ENCODE measurements at regions not wholly inside any gene's neighbourhood (a gene's known extent, or its start where the extent isn't known, plus 50 kb on each side); places are given as distances from the start of the nearest gene placed in this dataset.

DNA sequence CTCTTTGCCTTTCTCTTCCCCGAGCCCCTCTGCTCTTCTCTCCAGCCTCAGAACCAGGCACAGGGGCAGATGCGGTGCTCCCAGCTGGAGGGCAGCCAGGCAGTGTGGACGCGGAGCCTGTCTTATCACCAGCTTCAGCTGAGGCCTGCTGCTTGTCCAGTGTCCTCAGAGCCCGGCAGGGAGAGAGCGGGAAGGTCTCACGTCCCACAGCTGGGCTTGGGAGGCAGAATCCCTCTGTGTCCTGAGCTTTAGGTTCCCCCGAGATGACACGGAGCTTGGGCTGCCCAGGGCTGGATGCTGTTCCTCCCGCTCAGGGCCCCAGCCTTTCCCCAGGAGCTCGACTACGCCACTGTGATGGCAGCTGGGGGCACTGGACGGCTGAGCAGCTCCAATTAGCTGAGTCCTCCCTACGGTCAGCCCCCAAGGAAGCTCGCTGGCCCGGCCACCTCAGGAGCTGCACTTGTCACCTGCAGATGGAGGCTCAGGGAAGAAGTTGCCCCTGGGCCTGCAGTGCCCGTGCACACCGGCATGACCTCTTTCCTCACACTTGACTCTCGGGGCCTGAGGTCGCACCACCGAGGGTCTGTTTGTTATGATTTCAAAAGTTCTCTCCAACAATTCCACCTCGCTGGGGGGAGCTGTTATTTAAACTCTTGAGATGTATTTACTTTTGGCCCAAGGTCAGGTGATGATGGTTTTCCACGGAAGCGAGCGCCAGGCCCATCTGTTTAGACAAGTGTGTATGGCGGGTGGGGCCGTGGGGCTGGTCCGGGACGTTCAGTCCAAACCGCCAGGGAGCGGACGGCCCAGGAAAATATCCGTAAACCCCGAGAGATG, 127.3 kb downstream of the SIK1 start:
- no peak overlapping the region for H3K27ac ChIP-seq
- no peak overlapping the region for H3K4me3 ChIP-seq
- intact Hi-C loops (cut with DNase I) = no loop called here
- peaks cover 0 to 3% of the 10 kb centered on the region in 2 donors for H3K9me3 ChIP-seq
- H3K36me3 ChIP-seq = no peaks in the 10 kb centered on the region
- no peaks in the 10 kb centered on the region for H3K27me3 ChIP-seq
- H3K4me1 ChIP-seq = no peaks in the 10 kb centered on the region
- no peak for DNase-seq (ENCODE audit: low spot score in 2 of 2)
- TF ChIP-seq, protein P1, sequence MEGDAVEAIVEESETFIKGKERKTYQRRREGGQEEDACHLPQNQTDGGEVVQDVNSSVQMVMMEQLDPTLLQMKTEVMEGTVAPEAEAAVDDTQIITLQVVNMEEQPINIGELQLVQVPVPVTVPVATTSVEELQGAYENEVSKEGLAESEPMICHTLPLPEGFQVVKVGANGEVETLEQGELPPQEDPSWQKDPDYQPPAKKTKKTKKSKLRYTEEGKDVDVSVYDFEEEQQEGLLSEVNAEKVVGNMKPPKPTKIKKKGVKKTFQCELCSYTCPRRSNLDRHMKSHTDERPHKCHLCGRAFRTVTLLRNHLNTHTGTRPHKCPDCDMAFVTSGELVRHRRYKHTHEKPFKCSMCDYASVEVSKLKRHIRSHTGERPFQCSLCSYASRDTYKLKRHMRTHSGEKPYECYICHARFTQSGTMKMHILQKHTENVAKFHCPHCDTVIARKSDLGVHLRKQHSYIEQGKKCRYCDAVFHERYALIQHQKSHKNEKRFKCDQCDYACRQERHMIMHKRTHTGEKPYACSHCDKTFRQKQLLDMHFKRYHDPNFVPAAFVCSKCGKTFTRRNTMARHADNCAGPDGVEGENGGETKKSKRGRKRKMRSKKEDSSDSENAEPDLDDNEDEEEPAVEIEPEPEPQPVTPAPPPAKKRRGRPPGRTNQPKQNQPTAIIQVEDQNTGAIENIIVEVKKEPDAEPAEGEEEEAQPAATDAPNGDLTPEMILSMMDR (IDR thresholded peaks at IDR 0.05) = no peak

DNA sequence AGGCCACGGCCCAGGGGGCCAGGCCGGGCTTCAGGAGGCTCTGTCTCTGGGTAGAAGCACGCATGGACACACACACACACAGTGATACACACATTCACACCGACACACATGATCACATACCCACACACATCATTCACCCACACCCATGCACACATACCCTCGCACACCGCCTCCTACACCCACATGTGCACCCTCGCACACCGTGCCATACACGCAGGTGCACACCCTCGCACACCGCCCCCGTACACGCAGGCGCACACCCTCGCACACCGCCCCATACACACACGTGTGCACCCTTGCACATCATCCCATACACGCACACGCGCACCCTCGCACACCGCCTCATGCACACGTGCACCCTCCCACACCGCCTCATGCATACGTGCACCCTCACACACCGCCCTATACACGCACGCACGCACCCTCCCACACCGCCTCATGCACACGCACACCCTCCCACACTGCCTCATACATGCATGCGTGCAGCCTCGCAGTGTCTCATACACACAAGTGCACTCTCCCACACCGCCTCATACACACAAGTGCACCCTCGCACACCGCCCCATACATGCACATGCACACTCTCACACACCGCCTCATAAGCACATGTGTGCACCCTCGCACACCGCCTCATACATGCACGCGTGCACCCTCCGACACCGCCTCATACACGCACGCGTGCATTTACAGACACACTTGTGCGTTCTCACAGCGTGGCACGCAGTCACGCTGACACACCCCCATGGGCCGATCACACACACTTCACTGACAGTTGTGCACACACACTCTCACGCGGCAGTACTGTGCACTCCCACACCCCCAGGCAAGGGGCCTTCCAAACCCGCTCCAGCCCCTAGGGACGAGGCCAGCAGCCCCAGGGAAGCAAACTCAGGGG, 128.1 kb downstream of the SIK1 start:
- H3K27ac ChIP-seq = no peak overlapping the region
- H3K4me1 ChIP-seq = no peaks in the 10 kb centered on the region
- H3K27me3 ChIP-seq = no peaks in the 10 kb centered on the region
- no peak overlapping the region for H3K4me3 ChIP-seq
- DNase-seq (ENCODE audit: low spot score in 2 of 2) = no peak
- intact Hi-C loops (cut with DNase I) = no loop called here
- TF ChIP-seq, protein P1 (IDR thresholded peaks at IDR 0.05) = no peak
- H3K9me3 ChIP-seq = peaks cover 0 to 3% of the 10 kb centered on the region in 2 donors
- no peaks in the 10 kb centered on the region for H3K36me3 ChIP-seq

DNA sequence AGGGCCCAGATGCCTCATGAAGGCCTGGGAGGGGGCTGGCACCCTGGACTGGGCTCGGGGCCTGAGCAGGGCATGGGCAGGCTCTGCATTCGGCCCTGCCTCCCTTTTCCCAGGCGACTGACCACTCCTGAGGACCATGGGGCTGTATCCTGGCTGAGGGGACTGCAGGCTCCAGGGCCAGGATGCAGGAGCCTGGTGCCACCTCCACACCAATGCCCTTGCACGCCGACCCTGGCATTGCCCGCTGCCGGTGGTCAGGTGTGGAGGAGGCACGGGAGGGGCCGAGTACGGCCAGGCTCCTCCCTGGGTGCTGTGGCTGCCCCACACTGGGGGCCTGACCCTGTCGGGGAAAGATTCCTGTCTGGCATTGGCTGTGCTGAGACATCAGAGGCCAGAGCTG, 128.9 kb downstream of the SIK1 start:
- Histone ChIP-seq H3K27ac (no peak overlapping the region), H3K4me3 (no peak overlapping the region), H3K9me3 (peaks cover 0 to 3% of the 10 kb centered on the region in 2 donors), H3K36me3 (no peaks in the 10 kb centered on the region), H3K27me3 (no peaks in the 10 kb centered on the region), H3K4me1 (no peaks in the 10 kb centered on the region)
- intact Hi-C loops (cut with DNase I) = no loop called here
- TF ChIP-seq, protein P1 (IDR thresholded peaks at IDR 0.05) = no peak
- no peak for DNase-seq (ENCODE audit: low spot score in 2 of 2)

DNA sequence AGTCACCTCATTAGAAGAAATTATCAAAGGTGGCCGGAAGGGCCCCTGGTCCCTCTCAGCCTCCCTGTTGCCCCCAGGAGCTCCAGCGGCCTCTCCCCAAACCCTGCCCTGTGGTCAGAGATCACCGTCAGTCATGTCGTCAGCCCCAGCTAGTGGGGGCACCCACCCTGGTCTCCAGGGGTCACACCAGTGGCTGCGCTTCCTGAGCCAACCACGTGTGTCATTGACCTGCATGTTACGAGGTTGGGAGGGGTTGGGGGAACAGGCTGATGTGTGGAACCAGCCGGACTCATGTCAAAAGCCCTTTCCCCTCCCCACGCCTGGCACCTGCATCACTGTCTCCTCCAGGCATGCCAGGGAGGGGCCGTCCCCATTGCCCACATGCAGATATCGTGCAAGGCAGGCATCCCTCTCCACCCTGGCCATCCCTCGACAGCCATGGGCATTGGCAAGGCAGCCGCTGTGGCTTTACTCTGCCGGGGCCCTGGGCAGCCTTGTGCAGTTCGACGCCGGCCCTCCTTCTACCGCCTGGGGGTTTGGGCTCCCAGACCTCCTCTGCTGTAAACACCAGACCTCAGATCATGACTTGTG, 128.7 kb downstream of the CRYAA start:
- DNase-seq (ENCODE audit: low spot score in 2 of 2) = no peak
- Histone ChIP-seq H3K27me3 (no peaks in the 10 kb centered on the region), H3K4me3 (no peak overlapping the region), H3K36me3 (no peaks in the 10 kb centered on the region), H3K4me1 (no peaks in the 10 kb centered on the region), H3K9me3 (peaks cover 0 to 3% of the 10 kb centered on the region in 2 donors), H3K27ac (no peak overlapping the region)
- TF ChIP-seq, protein P1 (IDR thresholded peaks at IDR 0.05) = no peak
- intact Hi-C loops (cut with DNase I) = no loop called here

DNA sequence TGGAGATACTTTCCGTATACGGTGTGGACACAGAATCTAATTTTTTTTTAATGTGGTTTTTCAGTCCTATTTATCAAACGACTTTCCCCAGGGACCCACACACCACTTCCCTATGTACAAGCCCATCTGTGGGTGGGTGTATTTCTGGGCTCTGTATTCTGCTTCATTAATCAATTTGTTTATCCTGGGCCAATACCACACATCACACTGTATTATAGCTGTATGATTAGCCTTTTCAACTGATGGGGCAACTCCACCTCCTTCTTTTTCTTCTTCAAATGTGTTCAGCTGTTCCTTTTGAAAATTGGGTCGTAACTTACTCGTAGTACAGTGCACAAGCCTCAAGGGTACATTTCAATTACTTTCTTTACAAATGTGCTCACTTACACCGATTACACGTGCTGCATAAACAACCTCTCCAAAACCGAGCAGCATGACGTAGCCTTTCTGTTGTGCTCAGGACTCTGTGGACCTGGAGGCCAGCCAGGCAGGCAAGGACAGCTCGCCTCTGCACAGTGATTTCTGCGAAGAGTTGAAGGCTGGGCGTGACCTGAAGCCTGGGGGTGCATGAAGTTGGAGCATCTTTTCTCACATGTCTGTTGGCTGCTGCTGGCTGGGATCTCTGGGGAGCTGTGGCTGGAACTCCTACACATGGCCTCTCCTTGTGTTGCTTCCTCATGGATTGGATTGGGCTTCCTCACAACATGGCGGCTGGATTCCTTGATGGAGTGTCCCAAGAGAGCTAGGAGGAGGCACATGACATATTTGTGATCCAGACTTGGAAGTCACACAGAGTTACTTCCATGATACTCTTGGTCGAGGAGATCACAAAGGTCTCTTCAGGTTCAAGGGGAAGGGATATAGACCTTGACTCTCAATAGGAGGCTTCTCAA, 126.5 kb downstream of the CRYAA start:
- no peaks in the 10 kb centered on the region for H3K27me3 ChIP-seq
- DNase-seq (ENCODE audit: low spot score in 2 of 2) = no peak
- TF ChIP-seq, protein P1 (IDR thresholded peaks at IDR 0.05) = no peak
- H3K27ac ChIP-seq = no peak overlapping the region
- H3K4me1 ChIP-seq = no peaks in the 10 kb centered on the region
- peaks cover 0 to 3% of the 10 kb centered on the region in 2 donors for H3K9me3 ChIP-seq
- H3K36me3 ChIP-seq = no peaks in the 10 kb centered on the region
- intact Hi-C loops (cut with DNase I) = no loop called here
- H3K4me3 ChIP-seq = no peak overlapping the region

Measured in ascending aorta (tissue), 2 donors.